HCT116 (cell line): ENCODE measurements at regions not wholly inside any gene's neighbourhood (a gene's known extent, or its start where the extent isn't known, plus 50 kb on each side); places are given as distances from the start of the nearest gene placed in this dataset.

Source experiments
- ATAC-seq: fragments of 200-7000 bp; cut with Tn5 transposase; 2 replicates; pipeline ENCODE4 v1.9.1; 2020; ENCODE audit warnings: mild to moderate bottlenecking, moderate library complexity
- BruUV-seq: library from RNA; stranded (reverse); fragments of 400-500 nt; replicated peaks from 2 replicates; lab custom pipeline; 2021; lab: Mats Ljungman, UMichigan
- CTCF ChIA-PET: fragments of 300-600 bp; sonication (Branson Sonifier 250); formaldehyde crosslinking; loops from one replicate; lab custom pipeline; 2021; ENCODE audit warnings: antibody characterized with exemption; lab: Charles Lee
- POLR2A ChIA-PET: fragments of 300-600, 350-600 bp; sonication (Branson Sonifier 250); formaldehyde crosslinking; loops from one replicate; lab custom pipeline; 2021; ENCODE audit warnings: antibody characterized with exemption; lab: Charles Lee
- RAD21 ChIA-PET, 2 experiments: fragments of 300-600 bp; sonication (Branson Sonifier 250); formaldehyde crosslinking; loops; one replicate each; lab custom pipeline; 2023; ENCODE audit warnings: low total read pairs in 2 of 2; ENCODE audit not compliant: uncharacterized antibody in 2 of 2, unreplicated experiment in 2 of 2, low non-redundant PET in 1 of 2; lab: Charles Lee
- DNase-seq: peaks from one replicate; pipeline ENCODE4 v3.0.0-alpha.2; 2010; ENCODE audit warnings: low read depth, low spot score
- H2AFZ ChIP-seq: fragments of 200-600 bp; shearing (Covaris generic), sonication (generic); 2 replicates; pipeline ENCODE4 v1.6.1; 2017; ENCODE audit warnings: low read depth, mixed run types, mixed read lengths, antibody characterized with exemption, low read length; ENCODE audit not compliant: poor library complexity, severe bottlenecking
- H3K27ac ChIP-seq: 2 replicates; pipeline ENCODE4 v1.5.1; 2012; ENCODE audit warnings: low read depth, low read length
- H3K27me3 ChIP-seq: fragments of 200-600 bp; sonication (generic); 2 replicates; pipeline ENCODE4 v1.6.1; 2016; ENCODE audit warnings: mixed run types, low read length, mixed read lengths; ENCODE audit not compliant: insufficient read depth
- H3K36me3 ChIP-seq, 2 experiments: fragments of 200-500 bp in 1 of 2; fragments of 200-600 bp in 1 of 2; sonication (Bioruptor generic) in 1 of 2; sonication (generic) in 1 of 2; 2 replicates each; pipeline versions ENCODE4 v1.5.1 to v1.6.1; 2014 to 2016; ENCODE audit warnings: low read length in 2 of 2, inconsistent platforms in 1 of 2, mixed read lengths in 1 of 2, mixed run types in 1 of 2; ENCODE audit not compliant: insufficient read depth in 2 of 2, control insufficient read depth in 1 of 2
- H3K4me1 ChIP-seq, 2 experiments: fragments of 200-600 bp in 1 of 2; sonication (generic) in 1 of 2; 2 replicates each; pipeline versions ENCODE4 v1.5.1 to v1.6.1; 2012 to 2017; ENCODE audit warnings: low read length in 2 of 2, inconsistent platforms in 1 of 2, mild to moderate bottlenecking in 1 of 2, mixed read lengths in 1 of 2, mixed run types in 1 of 2, moderate library complexity in 1 of 2; ENCODE audit not compliant: insufficient read depth in 2 of 2, control insufficient read depth in 1 of 2
- H3K4me2 ChIP-seq: fragments of 200-600 bp; sonication (generic); 2 replicates; pipeline ENCODE4 v1.6.1; 2017; ENCODE audit warnings: mixed run types, low read length, mixed read lengths
- H3K4me3 ChIP-seq, 2 experiments: fragments of 200-600 bp in 1 of 2; sonication (generic) in 1 of 2; replicated peaks in 1 of 2; 2 replicates each; pipeline ENCODE4 v1.5.1; 2011 to 2016; ENCODE audit warnings: low read length in 2 of 2, control low read depth in 1 of 2, low read depth in 1 of 2, mild to moderate bottlenecking in 1 of 2, mixed read lengths in 1 of 2, mixed run types in 1 of 2
- H3K79me2 ChIP-seq: fragments of 200-600 bp; sonication (generic); 2 replicates; pipeline ENCODE4 v1.6.1; 2017; ENCODE audit warnings: mild to moderate bottlenecking, mixed run types, low read length, moderate library complexity, mixed read lengths; ENCODE audit not compliant: insufficient read depth
- H3K9ac ChIP-seq: fragments of 200-600 bp; sonication (generic); 2 replicates; pipeline ENCODE4 v1.6.1; 2016; ENCODE audit warnings: low read length, mixed read lengths
- H3K9me2 ChIP-seq: fragments of 200-600 bp; sonication (generic), shearing (Covaris generic); 2 replicates; pipeline ENCODE4 v1.6.1; 2017; ENCODE audit warnings: mixed run types, mild to moderate bottlenecking, moderate library complexity; ENCODE audit not compliant: insufficient read depth
- H3K9me3 ChIP-seq, 2 experiments: fragments of 200-500 bp in 1 of 2; fragments of 200-600 bp in 1 of 2; sonication (Bioruptor generic) in 1 of 2; sonication (generic) in 1 of 2; 2 replicates each; pipeline ENCODE4 v1.6.1; 2014 to 2017; ENCODE audit warnings: low read length in 2 of 2, mixed read lengths in 2 of 2, inconsistent platforms in 1 of 2, low read depth in 1 of 2, mild to moderate bottlenecking in 1 of 2, mixed run types in 1 of 2, moderate library complexity in 1 of 2; ENCODE audit not compliant: control insufficient read depth in 1 of 2, insufficient read depth in 1 of 2
- H4K20me1 ChIP-seq: fragments of 200-600 bp; sonication (generic), shearing (Covaris generic); 2 replicates; pipeline ENCODE4 v1.6.1; 2017; ENCODE audit warnings: mixed run types, mild to moderate bottlenecking, moderate library complexity; ENCODE audit not compliant: insufficient read depth
- ATF3 ChIP-seq: IDR thresholded peaks from 2 replicates; pipeline ENCODE4 v1.6.1; 2012
- CTCF ChIP-seq, 3 experiments: fragments of 200-600 bp in 1 of 3; sonication (generic) in 1 of 3; IDR thresholded peaks in 2 of 3; conservative IDR thresholded peaks in 1 of 3; 2 replicates each; pipeline ENCODE4 v1.5.1; 2012 to 2017; ENCODE audit warnings: low read depth in 2 of 3, low read length in 2 of 3, antibody characterized with exemption in 1 of 3, borderline replicate concordance in 1 of 3, control low read depth in 1 of 3, mild to moderate bottlenecking in 1 of 3, mixed read lengths in 1 of 3, mixed run types in 1 of 3, moderate library complexity in 1 of 3; ENCODE audit not compliant: insufficient read depth in 1 of 3
- ELF1 ChIP-seq: IDR thresholded peaks from 2 replicates; pipeline ENCODE4 v1.6.1; 2012; ENCODE audit warnings: low read depth, borderline replicate concordance
- EZH2 ChIP-seq: fragments of 200-600 bp; sonication (generic); IDR thresholded peaks from 2 replicates; pipeline ENCODE4 v1.6.1; 2017; ENCODE audit warnings: antibody characterized with exemption, mixed run types
- EZH2phosphoT487 ChIP-seq: fragments of 200-600 bp; IDR thresholded peaks from 2 replicates; pipeline ENCODE4 v1.6.1; 2018; ENCODE audit warnings: antibody characterized with exemption, borderline replicate concordance
- FOSL1 ChIP-seq: IDR thresholded peaks from 2 replicates; pipeline ENCODE4 v1.6.1; 2012; ENCODE audit warnings: low read depth
- REST ChIP-seq: IDR thresholded peaks from 2 replicates; pipeline ENCODE4 v1.6.1; 2012; ENCODE audit warnings: low read depth
- SIN3A ChIP-seq: IDR thresholded peaks from 2 replicates; pipeline ENCODE4 v1.6.1; 2012; ENCODE audit warnings: low read depth
- SP1 ChIP-seq: IDR thresholded peaks from 2 replicates; pipeline ENCODE4 v1.6.1; 2012; ENCODE audit warnings: low read depth
- SRF ChIP-seq: IDR thresholded peaks from 2 replicates; pipeline ENCODE4 v1.6.1; 2012; ENCODE audit warnings: low read depth
- TCF7L2 ChIP-seq: IDR thresholded peaks from 2 replicates; pipeline ENCODE4 v1.7.0; 2011; ENCODE audit warnings: borderline replicate concordance, inconsistent platforms; ENCODE audit not compliant: insufficient read depth, insufficient read length; ENCODE audit errors: extremely low read depth
- ZBTB33 ChIP-seq: IDR thresholded peaks from 2 replicates; pipeline ENCODE4 v1.6.1; 2011; ENCODE audit warnings: mild to moderate bottlenecking, low read length, moderate library complexity; ENCODE audit not compliant: insufficient replicate concordance; ENCODE audit errors: extremely low read depth
- ZNF274 ChIP-seq: fragments of 200-500 bp; sonication (Bioruptor generic); IDR thresholded peaks from 2 replicates; pipeline ENCODE4 v1.6.1; 2014; ENCODE audit warnings: mild to moderate bottlenecking, low read depth, low read length, inconsistent platforms
- intact Hi-C: fragments of 100-400 bp; cut with micrococcal nuclease; formaldehyde crosslinking; loops from 2 replicates; pipeline ENCODE4 v1.10.0; 2022

- BruUV-seq, result no TSS peak
- no peak overlapping the region for H2AFZ ChIP-seq
- H3K79me2 ChIP-seq, result no peaks in the 10 kb centered on the region
- no peaks in the 10 kb centered on the region for H3K36me3 ChIP-seq
- H3K9me2 ChIP-seq, result no peaks in the 10 kb centered on the region
- H3K9ac ChIP-seq, result no peak overlapping the region
- no peaks in the 10 kb centered on the region for H3K4me1 ChIP-seq
- ChIA-PET RAD21 (no interaction called here), POLR2A (no interaction called here), CTCF (no interaction called here)
- no peaks in the 10 kb centered on the region for H4K20me1 ChIP-seq
- no peak overlapping the region for H3K27ac ChIP-seq
- no peaks in the 10 kb centered on the region for H3K9me3 ChIP-seq
- peaks cover 11% of the 10 kb centered on the region; the same call in 1 of the 2 replicates for H3K27me3 ChIP-seq
- H3K4me3 ChIP-seq, result no peak overlapping the region
- ATAC-seq (no peak), DNase-seq (no peak)
- TF ChIP-seq FOSL1 (no peak), EZH2phosphoT487 (no peak), SIN3A (no peak)
- H3K4me2 ChIP-seq, result no peak overlapping the region
- intact Hi-C loops, result no loop called here
Observed at GRCh38 chr6:169981969-169982368, 230.5 kb downstream of the ERMARD start.

- H4K20me1 ChIP-seq, result no peaks in the 10 kb centered on the region
- H2AFZ ChIP-seq, result no peak overlapping the region
- RAD21 ChIA-PET, result no interaction called here
- DNase-seq (no peak), ATAC-seq (no peak)
- H3K9me3 ChIP-seq, result no peaks in the 10 kb centered on the region
- H3K27me3 ChIP-seq, result peaks cover 11% of the 10 kb centered on the region; the same call in 1 of the 2 replicates
- intact Hi-C loops, result no loop called here
- H3K27ac ChIP-seq, result no peak overlapping the region
- no peaks in the 10 kb centered on the region for H3K4me1 ChIP-seq
- H3K4me2 ChIP-seq, result no peak overlapping the region
- no peaks in the 10 kb centered on the region for H3K9me2 ChIP-seq
- no peak overlapping the region for H3K4me3 ChIP-seq
- H3K36me3 ChIP-seq, result no peaks in the 10 kb centered on the region
- H3K79me2 ChIP-seq, result no peaks in the 10 kb centered on the region
- CTCF ChIA-PET, result no interaction called here
- POLR2A ChIA-PET, result no interaction called here
- BruUV-seq, result no TSS peak
- no peak overlapping the region for H3K9ac ChIP-seq
- TF ChIP-seq ATF3 (no peak), TCF7L2 (no peak), SP1 (no peak), EZH2 (no peak), ELF1 (no peak), ZBTB33 (no peak), ZNF274 (no peak), REST (no peak), EZH2phosphoT487 (no peak), CTCF (IDR thresholded peaks at IDR 0.05 in 2 of 3, conservative IDR thresholded peaks at IDR 0.05 in 1 of 3; ENCODE audit: borderline replicate concordance in 1 of 3, insufficient read depth in 1 of 3, low read depth in 2 of 3, low read length in 2 of 3) (no peak), SRF (no peak)
Observed at GRCh38 chr6:169981568-169981967, 230.1 kb downstream of the ERMARD start.
